Liver (tissue), 8 donors: ENCODE measurements at regions not wholly inside any gene's neighbourhood (a gene's known extent, or its start where the extent isn't known, plus 50 kb on each side); places are given as distances from the start of the nearest gene placed in this dataset.

Experiments used
- DNase-seq: peaks from one replicate; pipeline ENCODE4 v3.0.0-alpha.2; 2017; ENCODE audit warnings: low spot score
- H3K27ac ChIP-seq, 2 donors: one replicate each; pipeline ENCODE4 v1.7.0; 2013; ENCODE audit warnings: inconsistent platforms in 2 of 2, low read length in 2 of 2, control low read depth in 1 of 2, low read depth in 1 of 2, mild to moderate bottlenecking in 1 of 2
- H3K27me3 ChIP-seq, 4 donors: one replicate each; pipeline versions ENCODE4 v1.6.1 to v1.7.0; 2013; ENCODE audit warnings: low read length in 3 of 4, inconsistent platforms in 1 of 4, mild to moderate bottlenecking in 1 of 4, moderate library complexity in 1 of 4; ENCODE audit not compliant: control insufficient read depth in 4 of 4, insufficient read depth in 4 of 4
- H3K36me3 ChIP-seq, 4 donors: one replicate each; pipeline versions ENCODE4 v1.6.1 to v1.7.0; 2013; ENCODE audit warnings: low read length in 3 of 4, mild to moderate bottlenecking in 3 of 4, low read depth in 1 of 4, moderate library complexity in 1 of 4; ENCODE audit not compliant: control insufficient read depth in 4 of 4, insufficient read depth in 3 of 4
- H3K4me1 ChIP-seq, 4 donors: one replicate each; pipeline versions ENCODE4 v1.6.1 to v1.7.0; 2013; ENCODE audit warnings: low read length in 3 of 4, mild to moderate bottlenecking in 3 of 4, moderate library complexity in 1 of 4; ENCODE audit not compliant: control insufficient read depth in 4 of 4, insufficient read depth in 4 of 4
- H3K4me3 ChIP-seq, 3 donors: one replicate each; pipeline versions ENCODE4 v1.6.1 to v1.7.0; 2013; ENCODE audit warnings: low read length in 3 of 3, control low read depth in 1 of 3, low read depth in 1 of 3, mild to moderate bottlenecking in 1 of 3
- H3K9ac ChIP-seq, 2 donors: one replicate each; pipeline ENCODE4 v1.7.0; 2013; ENCODE audit warnings: low read length in 2 of 2, mild to moderate bottlenecking in 2 of 2, moderate library complexity in 2 of 2, control low read depth in 1 of 2, low read depth in 1 of 2
- H3K9me3 ChIP-seq, 4 donors: one replicate each; pipeline versions ENCODE4 v1.6.1 to v1.7.0; 2013; ENCODE audit warnings: low read length in 3 of 4; ENCODE audit not compliant: control insufficient read depth in 4 of 4
- FOXA1 ChIP-seq: IDR thresholded peaks from 2 replicates; pipeline ENCODE4 v1.6.1; 2016; ENCODE audit warnings: antibody characterized with exemption
- FOXA2 ChIP-seq: IDR thresholded peaks from 2 replicates; pipeline ENCODE4 v1.6.1; 2016; ENCODE audit warnings: antibody characterized with exemption
- GABPA ChIP-seq, 2 donors: IDR thresholded peaks in 1 of 2; conservative IDR thresholded peaks in 1 of 2; 2 replicates each; pipeline ENCODE4 v1.6.1; 2016; ENCODE audit warnings: antibody characterized with exemption in 2 of 2, mild to moderate bottlenecking in 1 of 2, moderate library complexity in 1 of 2
- HNF4A ChIP-seq, 2 donors: conservative IDR thresholded peaks; 2 replicates each; pipeline ENCODE4 v1.6.1; 2016; ENCODE audit warnings: antibody characterized with exemption in 2 of 2, mild to moderate bottlenecking in 2 of 2
- HNF4G ChIP-seq: IDR thresholded peaks from 2 replicates; pipeline ENCODE4 v1.6.1; 2016; ENCODE audit warnings: antibody characterized with exemption
- NR2F2 ChIP-seq: IDR thresholded peaks from 2 replicates; pipeline ENCODE4 v1.6.1; 2016; ENCODE audit warnings: antibody characterized with exemption
- RAD21 ChIP-seq, 2 donors: IDR thresholded peaks; 2 replicates each; pipeline ENCODE4 v1.6.1; 2016; ENCODE audit warnings: antibody characterized with exemption in 2 of 2, mild to moderate bottlenecking in 2 of 2
- RXRA ChIP-seq, 2 donors: IDR thresholded peaks; 2 replicates each; pipeline ENCODE4 v1.6.1; 2017 to 2018; ENCODE audit warnings: antibody characterized with exemption in 2 of 2, mild to moderate bottlenecking in 1 of 2
- SP1 ChIP-seq: IDR thresholded peaks from 2 replicates; pipeline ENCODE4 v1.6.1; 2018; ENCODE audit warnings: antibody characterized with exemption, mild to moderate bottlenecking
- TAF1 ChIP-seq: conservative IDR thresholded peaks from 2 replicates; pipeline ENCODE4 v1.6.1; 2016; ENCODE audit warnings: antibody characterized with exemption, mild to moderate bottlenecking
- YY1 ChIP-seq: IDR thresholded peaks from 2 replicates; pipeline ENCODE4 v1.6.1; 2016; ENCODE audit warnings: antibody characterized with exemption, mild to moderate bottlenecking
- WGBS: extraction: QIAGEN DNeasy Blood & Tissue Kit; methylation state at CpG from one replicate; pipeline ENCODE4 v1.1.7; 2013; 5-methylcytosine and 5-hydroxymethylcytosine counted together
- TF ChIP-seq, protein P1 (sequence below): IDR thresholded peaks from 2 replicates; pipeline ENCODE4 v1.6.1; 2016; ENCODE audit warnings: antibody characterized with exemption
- TF ChIP-seq, protein P2 (sequence below): fragments of 150-350 bp; IDR thresholded peaks from 2 replicates; pipeline ENCODE4 v1.5.1; 2017; ENCODE audit warnings: improper control_type of control experiment, low read depth, low read length; ENCODE audit not compliant: missing input control
- TF ChIP-seq, protein P3 (sequence below): IDR thresholded peaks from 2 replicates; pipeline ENCODE4 v1.6.1; 2016; ENCODE audit warnings: antibody characterized with exemption, mild to moderate bottlenecking
- TF ChIP-seq, protein P4 (sequence below): IDR thresholded peaks from 2 replicates; pipeline ENCODE4 v1.6.1; 2016; ENCODE audit warnings: antibody characterized with exemption
- TF ChIP-seq, protein P5 (sequence below): IDR thresholded peaks from 2 replicates; pipeline ENCODE4 v1.6.1; 2016; ENCODE audit warnings: antibody characterized with exemption
- donor health status: healthy.
- donor health status: healthy.
- donor health status: healthy.
- donor health status: healthy.
- donor health status: healthy.

DNA sequence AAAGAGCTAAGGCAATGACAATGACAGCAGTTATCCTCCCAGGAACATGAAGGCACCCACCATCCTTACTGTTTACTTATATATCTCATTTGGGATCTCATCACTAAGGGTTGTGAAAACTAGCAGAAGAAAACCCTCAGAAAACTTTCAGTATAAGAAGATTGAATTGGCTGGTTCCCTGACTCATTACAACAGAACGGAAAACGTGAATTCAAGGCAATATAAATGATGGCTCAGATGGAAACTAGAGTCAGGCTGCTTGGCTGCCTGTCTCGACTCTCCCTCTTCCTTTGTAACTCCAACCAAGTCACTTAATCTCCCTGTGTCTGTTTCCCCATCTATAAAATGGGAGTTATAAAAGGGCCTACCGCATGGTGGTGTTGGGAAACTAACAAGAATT is 387.1 kb upstream of the JARID2 start:
- Histone ChIP-seq H3K9ac (no peak overlapping the region), H3K4me1 (no peaks in the 10 kb centered on the region), H3K27me3 (no peaks in the 10 kb centered on the region), H3K4me3 (no peak overlapping the region), H3K36me3 (no peaks in the 10 kb centered on the region), H3K9me3 (no peaks in the 10 kb centered on the region), H3K27ac (no peak overlapping the region)
- DNase-seq: no peak
- TF ChIP-seq, protein P1, sequence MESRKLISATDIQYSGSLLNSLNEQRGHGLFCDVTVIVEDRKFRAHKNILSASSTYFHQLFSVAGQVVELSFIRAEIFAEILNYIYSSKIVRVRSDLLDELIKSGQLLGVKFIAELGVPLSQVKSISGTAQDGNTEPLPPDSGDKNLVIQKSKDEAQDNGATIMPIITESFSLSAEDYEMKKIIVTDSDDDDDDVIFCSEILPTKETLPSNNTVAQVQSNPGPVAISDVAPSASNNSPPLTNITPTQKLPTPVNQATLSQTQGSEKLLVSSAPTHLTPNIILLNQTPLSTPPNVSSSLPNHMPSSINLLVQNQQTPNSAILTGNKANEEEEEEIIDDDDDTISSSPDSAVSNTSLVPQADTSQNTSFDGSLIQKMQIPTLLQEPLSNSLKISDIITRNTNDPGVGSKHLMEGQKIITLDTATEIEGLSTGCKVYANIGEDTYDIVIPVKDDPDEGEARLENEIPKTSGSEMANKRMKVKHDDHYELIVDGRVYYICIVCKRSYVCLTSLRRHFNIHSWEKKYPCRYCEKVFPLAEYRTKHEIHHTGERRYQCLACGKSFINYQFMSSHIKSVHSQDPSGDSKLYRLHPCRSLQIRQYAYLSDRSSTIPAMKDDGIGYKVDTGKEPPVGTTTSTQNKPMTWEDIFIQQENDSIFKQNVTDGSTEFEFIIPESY: no peak
- TF ChIP-seq, protein P2, sequence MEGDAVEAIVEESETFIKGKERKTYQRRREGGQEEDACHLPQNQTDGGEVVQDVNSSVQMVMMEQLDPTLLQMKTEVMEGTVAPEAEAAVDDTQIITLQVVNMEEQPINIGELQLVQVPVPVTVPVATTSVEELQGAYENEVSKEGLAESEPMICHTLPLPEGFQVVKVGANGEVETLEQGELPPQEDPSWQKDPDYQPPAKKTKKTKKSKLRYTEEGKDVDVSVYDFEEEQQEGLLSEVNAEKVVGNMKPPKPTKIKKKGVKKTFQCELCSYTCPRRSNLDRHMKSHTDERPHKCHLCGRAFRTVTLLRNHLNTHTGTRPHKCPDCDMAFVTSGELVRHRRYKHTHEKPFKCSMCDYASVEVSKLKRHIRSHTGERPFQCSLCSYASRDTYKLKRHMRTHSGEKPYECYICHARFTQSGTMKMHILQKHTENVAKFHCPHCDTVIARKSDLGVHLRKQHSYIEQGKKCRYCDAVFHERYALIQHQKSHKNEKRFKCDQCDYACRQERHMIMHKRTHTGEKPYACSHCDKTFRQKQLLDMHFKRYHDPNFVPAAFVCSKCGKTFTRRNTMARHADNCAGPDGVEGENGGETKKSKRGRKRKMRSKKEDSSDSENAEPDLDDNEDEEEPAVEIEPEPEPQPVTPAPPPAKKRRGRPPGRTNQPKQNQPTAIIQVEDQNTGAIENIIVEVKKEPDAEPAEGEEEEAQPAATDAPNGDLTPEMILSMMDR: no peak
- TF ChIP-seq YY1 (no peak), HNF4A (conservative IDR thresholded peaks at IDR 0.05) (no peak), FOXA1 (no peak), HNF4G (no peak), TAF1 (no peak), FOXA2 (no peak), SP1 (no peak), GABPA (IDR thresholded peaks at IDR 0.05 in 1 of 2, conservative IDR thresholded peaks at IDR 0.05 in 1 of 2) (no peak), RAD21 (IDR thresholded peaks at IDR 0.05) (no peak), NR2F2 (no peak)
- TF ChIP-seq, protein P3, sequence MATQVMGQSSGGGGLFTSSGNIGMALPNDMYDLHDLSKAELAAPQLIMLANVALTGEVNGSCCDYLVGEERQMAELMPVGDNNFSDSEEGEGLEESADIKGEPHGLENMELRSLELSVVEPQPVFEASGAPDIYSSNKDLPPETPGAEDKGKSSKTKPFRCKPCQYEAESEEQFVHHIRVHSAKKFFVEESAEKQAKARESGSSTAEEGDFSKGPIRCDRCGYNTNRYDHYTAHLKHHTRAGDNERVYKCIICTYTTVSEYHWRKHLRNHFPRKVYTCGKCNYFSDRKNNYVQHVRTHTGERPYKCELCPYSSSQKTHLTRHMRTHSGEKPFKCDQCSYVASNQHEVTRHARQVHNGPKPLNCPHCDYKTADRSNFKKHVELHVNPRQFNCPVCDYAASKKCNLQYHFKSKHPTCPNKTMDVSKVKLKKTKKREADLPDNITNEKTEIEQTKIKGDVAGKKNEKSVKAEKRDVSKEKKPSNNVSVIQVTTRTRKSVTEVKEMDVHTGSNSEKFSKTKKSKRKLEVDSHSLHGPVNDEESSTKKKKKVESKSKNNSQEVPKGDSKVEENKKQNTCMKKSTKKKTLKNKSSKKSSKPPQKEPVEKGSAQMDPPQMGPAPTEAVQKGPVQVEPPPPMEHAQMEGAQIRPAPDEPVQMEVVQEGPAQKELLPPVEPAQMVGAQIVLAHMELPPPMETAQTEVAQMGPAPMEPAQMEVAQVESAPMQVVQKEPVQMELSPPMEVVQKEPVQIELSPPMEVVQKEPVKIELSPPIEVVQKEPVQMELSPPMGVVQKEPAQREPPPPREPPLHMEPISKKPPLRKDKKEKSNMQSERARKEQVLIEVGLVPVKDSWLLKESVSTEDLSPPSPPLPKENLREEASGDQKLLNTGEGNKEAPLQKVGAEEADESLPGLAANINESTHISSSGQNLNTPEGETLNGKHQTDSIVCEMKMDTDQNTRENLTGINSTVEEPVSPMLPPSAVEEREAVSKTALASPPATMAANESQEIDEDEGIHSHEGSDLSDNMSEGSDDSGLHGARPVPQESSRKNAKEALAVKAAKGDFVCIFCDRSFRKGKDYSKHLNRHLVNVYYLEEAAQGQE: no peak
- TF ChIP-seq, protein P4, sequence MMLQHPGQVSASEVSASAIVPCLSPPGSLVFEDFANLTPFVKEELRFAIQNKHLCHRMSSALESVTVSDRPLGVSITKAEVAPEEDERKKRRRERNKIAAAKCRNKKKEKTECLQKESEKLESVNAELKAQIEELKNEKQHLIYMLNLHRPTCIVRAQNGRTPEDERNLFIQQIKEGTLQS: no peak
- WGBS: 90% methylated on average over 4 of the region's 4 CpGs

DNA sequence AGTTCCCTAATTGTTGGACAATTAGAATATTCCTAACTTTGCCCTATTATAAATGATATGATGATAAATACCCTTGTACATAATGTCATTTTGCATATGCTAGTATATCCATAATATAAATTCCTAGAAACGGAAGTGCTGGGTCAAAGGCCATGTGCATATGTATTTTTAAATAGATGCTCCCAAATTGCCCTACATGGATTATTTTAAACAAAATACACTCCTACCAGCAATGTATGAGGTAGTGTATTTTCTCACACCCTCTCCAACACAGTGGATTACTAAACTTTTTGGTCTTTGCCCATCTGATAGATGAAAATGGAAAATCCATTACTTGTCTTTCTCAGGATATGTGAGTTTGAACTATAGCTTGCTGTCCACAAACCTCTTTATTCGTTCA is 385.1 kb upstream of the JARID2 start:
- H3K4me3 ChIP-seq: no peak overlapping the region
- WGBS: 74% methylated on average over 2 of the region's 2 CpGs
- TF ChIP-seq, protein P2: no peak
- TF ChIP-seq RAD21 (IDR thresholded peaks at IDR 0.05) (no peak), TAF1 (no peak), RXRA (IDR thresholded peaks at IDR 0.05) (no peak), NR2F2 (no peak), YY1 (no peak), SP1 (no peak), FOXA2 (no peak)
- TF ChIP-seq, protein P5, sequence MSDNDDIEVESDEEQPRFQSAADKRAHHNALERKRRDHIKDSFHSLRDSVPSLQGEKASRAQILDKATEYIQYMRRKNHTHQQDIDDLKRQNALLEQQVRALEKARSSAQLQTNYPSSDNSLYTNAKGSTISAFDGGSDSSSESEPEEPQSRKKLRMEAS: no peak

More for the DNA sequence above, 385.1 kb upstream of the JARID2 start:
- H3K27ac ChIP-seq: no peak overlapping the region
- DNase-seq: no peak
- H3K9ac ChIP-seq: no peak overlapping the region
- H3K36me3 ChIP-seq: no peaks in the 10 kb centered on the region
- no peaks in the 10 kb centered on the region for H3K27me3 ChIP-seq
- H3K9me3 ChIP-seq: no peaks in the 10 kb centered on the region
- no peaks in the 10 kb centered on the region for H3K4me1 ChIP-seq
